ENCODE measurements at regions not wholly inside any gene's neighbourhood (a gene's known extent, or its start where the extent isn't known, plus 50 kb on each side); places are given as distances from the start of the nearest gene placed in this dataset.

GRCh38 chr20:50455656-50456451 lies 54.3 kb upstream of the PTPN1 start:
- Mint-ChIP-seq H3K9me3 (no peaks in the 10 kb centered on the region), H3K36me3 (ENCODE audit: low read depth) (no peaks in the 10 kb centered on the region), H3K27ac (no peak overlapping the region), H3K4me3 (no peak overlapping the region), H3K4me1 (ENCODE audit: low read depth) (peaks cover 7% of the 10 kb centered on the region), H3K27me3 (peaks cover 25% of the 10 kb centered on the region)
- intact Hi-C loops (cut with micrococcal nuclease): no loop called here
- no peak for ATAC-seq
- no peak for TF ChIP-seq CTCF (IDR thresholded peaks at IDR 0.05)
- POLR2A ChIA-PET: interaction anchor here (0.8 kb wide), 1 partner anchor 264 kb away, joined by 3 read pairs; no protein-coding TSS in a partner anchor
- CTCF ChIA-PET: interaction anchor here (1.2 to 4.4 kb wide), 2 partner anchors 8 to 277 kb away, joined by 4 to 22 read pairs; no protein-coding TSS in a partner anchor
- no peak for DNase-seq

GRCh38 chr20:50456452-50457324 lies 53.5 kb upstream of the PTPN1 start:
- peaks cover 3% of the 10 kb centered on the region for H3K4me1 Mint-ChIP-seq (ENCODE audit: low read depth)
- H3K27me3 Mint-ChIP-seq: peaks cover 20% of the 10 kb centered on the region
- H3K27ac Mint-ChIP-seq: no peak overlapping the region
- intact Hi-C loops (cut with micrococcal nuclease): no loop called here
- peak; percentile 42 for DNase-seq
- no peaks in the 10 kb centered on the region for H3K36me3 Mint-ChIP-seq (ENCODE audit: low read depth)
- ChIA-PET CTCF (interaction anchor here (1.2 to 4.4 kb wide), 2 partner anchors 7 to 268 kb away, joined by 3 to 22 read pairs; no protein-coding TSS in a partner anchor), POLR2A (interaction anchor here (1.1 kb wide), 1 partner anchor 265 kb away, joined by 3 read pairs; no protein-coding TSS in a partner anchor)
- TF ChIP-seq CTCF (IDR thresholded peaks at IDR 0.05): peak; percentile 22
- H3K9me3 Mint-ChIP-seq: no peaks in the 10 kb centered on the region
- no peak overlapping the region for H3K4me3 Mint-ChIP-seq
- no peak for ATAC-seq

- TF ChIP-seq CTCF (IDR thresholded peaks at IDR 0.05): no peak
- Mint-ChIP-seq H3K27me3 (peaks cover 6% of the 10 kb centered on the region), H3K4me3 (no peak overlapping the region), H3K9me3 (no peaks in the 10 kb centered on the region), H3K27ac (no peak overlapping the region), H3K36me3 (ENCODE audit: low read depth) (no peaks in the 10 kb centered on the region), H3K4me1 (ENCODE audit: low read depth) (peaks cover 3% of the 10 kb centered on the region)
- POLR2A ChIA-PET: no interaction called here
- intact Hi-C loops (cut with micrococcal nuclease): no loop called here
- ATAC-seq (no peak), DNase-seq (no peak)
- CTCF ChIA-PET: interaction anchor here (0.9 to 1.6 kb wide), 6 partner anchors 8 to 274 kb away, joined by 4 to 6 read pairs (median 4); no protein-coding TSS in a partner anchor
Observed at GRCh38 chr20:50459124-50459918, 50.9 kb upstream of the PTPN1 start.

- Mint-ChIP-seq H3K27me3 (peaks cover 6% of the 10 kb centered on the region), H3K4me3 (no peak overlapping the region), H3K9me3 (no peaks in the 10 kb centered on the region), H3K36me3 (ENCODE audit: low read depth) (no peaks in the 10 kb centered on the region), H3K4me1 (ENCODE audit: low read depth) (peaks cover 3% of the 10 kb centered on the region), H3K27ac (no peak overlapping the region)
- TF ChIP-seq CTCF (IDR thresholded peaks at IDR 0.05): no peak
- CTCF ChIA-PET: interaction anchor here (0.6 to 1.3 kb wide), 7 partner anchors 9 to 274 kb away, joined by 3 to 6 read pairs (median 4); no protein-coding TSS in a partner anchor
- intact Hi-C loops (cut with micrococcal nuclease): loop anchor here (1.0 kb wide), 1 partner anchor 274 kb away; no protein-coding TSS in a partner anchor
- peak; percentile 5 for ATAC-seq
- no peak for DNase-seq
- POLR2A ChIA-PET: no interaction called here
Observed at GRCh38 chr20:50460115-50460607, 50.0 kb upstream of the PTPN1 start.
